K562 (cell line): ENCODE measurements at regions not wholly inside any gene's neighbourhood (a gene's known extent, or its start where the extent isn't known, plus 50 kb on each side); places are given as distances from the start of the nearest gene placed in this dataset.

Experiments
- ATAC-seq: fragments of 200-7000 bp; cut with Tn5 transposase; 3 replicates; pipeline ENCODE4 v1.9.1; 2020; ENCODE audit warnings: moderate library complexity
- BruUV-seq: library from RNA; stranded (reverse); fragments of 400-500 nt; replicated peaks from 2 replicates; lab custom pipeline; 2021; lab: Mats Ljungman, UMichigan
- CTCF ChIA-PET: fragments of 300-600 bp; formaldehyde crosslinking; extraction: SDS; loops from one replicate; lab custom pipeline; 2021; ENCODE audit warnings: low intra/inter-chr PET ratio; lab: Yijun Ruan, JAX
- POLR2A ChIA-PET: fragments of 300-600, 350-650 bp; sonication (Branson Sonifier 250); formaldehyde crosslinking; extraction: SDS; loops from one replicate; lab custom pipeline; 2021; ENCODE audit warnings: antibody characterized with exemption, inconsistent platforms; lab: Yijun Ruan, JAX
- DNase-seq, 4 experiments: peaks; one replicate each; pipeline versions ENCODE4 v3.0.0 to v3.0.0-alpha.2; 2011 to 2018; ENCODE audit warnings: low spot score in 3 of 4, mixed read lengths in 3 of 4; ENCODE audit errors: extremely low read depth in 1 of 4
- FAIRE-seq: peaks from 2 replicates; lab custom pipeline; 2011; peaks lifted over from hg19 to GRCh38; lab: Jason Lieb, UNC
- H2AFZ ChIP-seq: 2 replicates; pipeline ENCODE4 v1.6.0; 2011; ENCODE audit warnings: low read depth, low read length, control low read depth, inconsistent platforms
- H3K27ac ChIP-seq: fragments of 200-600 bp; 3 replicates; pipeline ENCODE4 v1.8.0; 2011; ENCODE audit warnings: low read depth, mild to moderate bottlenecking, control low read depth, inconsistent platforms, low read length, moderate library complexity, mixed read lengths; ENCODE audit errors: extremely low read depth
- H3K27me3 ChIP-seq, 2 experiments: fragments of 300-600 bp in 1 of 2; 2 replicates in 1 of 2; 3 replicates in 1 of 2; pipeline versions ENCODE4 v1.6.0 to v1.8.0; 2011; ENCODE audit warnings: inconsistent platforms in 2 of 2, low read length in 2 of 2, mild to moderate bottlenecking in 1 of 2, mixed read lengths in 1 of 2, moderate library complexity in 1 of 2; ENCODE audit not compliant: control insufficient read depth in 2 of 2, insufficient read depth in 2 of 2
- H3K36me3 ChIP-seq: fragments of 300-600 bp; 3 replicates; pipeline ENCODE4 v1.8.0; 2011; ENCODE audit warnings: mild to moderate bottlenecking, low read length, inconsistent platforms; ENCODE audit not compliant: control insufficient read depth, insufficient read depth
- H3K4me1 ChIP-seq, 2 experiments: fragments of 200-600 bp in 1 of 2; replicated peaks in 1 of 2; 2 replicates in 1 of 2; 3 replicates in 1 of 2; pipeline versions ENCODE4 v1.5.1 to v1.8.0; 2011; ENCODE audit warnings: inconsistent platforms in 2 of 2, low read length in 2 of 2, mild to moderate bottlenecking in 1 of 2, mixed read lengths in 1 of 2, moderate library complexity in 1 of 2; ENCODE audit not compliant: control insufficient read depth in 2 of 2, insufficient read depth in 2 of 2
- H3K4me2 ChIP-seq: 2 replicates; pipeline ENCODE4 v1.6.1; 2011; ENCODE audit warnings: low read length, control low read depth, inconsistent platforms, mixed read lengths; ENCODE audit not compliant: insufficient read depth
- H3K4me3 ChIP-seq: fragments of 200-600 bp; sonication (generic), shearing (Covaris generic); 2 replicates; pipeline ENCODE4 v1.5.1; 2016; ENCODE audit warnings: control low read depth, inconsistent platforms
- H3K79me2 ChIP-seq: fragments of 200-600 bp; 3 replicates; pipeline ENCODE4 v1.8.0; 2011; ENCODE audit warnings: low read length, inconsistent platforms; ENCODE audit not compliant: control insufficient read depth, insufficient read depth
- H3K9ac ChIP-seq, 2 experiments: 2 replicates each; pipeline versions ENCODE4 v1.6.0 to v1.6.1; 2011; ENCODE audit warnings: low read depth in 2 of 2, low read length in 2 of 2, control low read depth in 1 of 2, inconsistent platforms in 1 of 2, mild to moderate bottlenecking in 1 of 2, mixed read lengths in 1 of 2; ENCODE audit not compliant: insufficient read depth in 1 of 2
- H3K9me1 ChIP-seq: one replicate; pipeline ENCODE4 v1.6.0; 2011; ENCODE audit warnings: inconsistent platforms, mild to moderate bottlenecking, low read length, moderate library complexity; ENCODE audit not compliant: control insufficient read depth, insufficient read depth
- H3K9me3 ChIP-seq: replicated peaks from 2 replicates; pipeline ENCODE4 v1.5.1; 2011; ENCODE audit warnings: low read depth, low read length, inconsistent platforms; ENCODE audit not compliant: control insufficient read depth, insufficient read depth
- H4K20me1 ChIP-seq: replicated peaks from 2 replicates; pipeline ENCODE4 v1.6.1; 2011; ENCODE audit warnings: low read length, inconsistent platforms, mixed read lengths; ENCODE audit not compliant: control insufficient read depth, insufficient read depth
- ADNP ChIP-seq: fragments of 200-800 bp; sonication (Bioruptor generic); IDR thresholded peaks from 2 replicates; pipeline ENCODE4 v1.6.1; 2016; ENCODE audit warnings: missing genetic modification characterization, missing compliant biosample characterization
- POLR2B ChIP-seq: fragments of 450-650 bp; IDR thresholded peaks from 2 replicates; pipeline ENCODE4 v1.6.1; 2018; ENCODE audit warnings: low read depth; ENCODE audit not compliant: partially characterized antibody
- SREBF2 ChIP-seq: sonication (generic); formaldehyde crosslinking; IDR thresholded peaks from 2 replicates; pipeline ENCODE4 v1.4.0; 2020; ENCODE audit warnings: mild to moderate bottlenecking, missing genetic modification reagents
- ZNF133 ChIP-seq: fragments of 250-450 bp; sonication (Bioruptor Pico); IDR thresholded peaks from 2 replicates; pipeline ENCODE4 v1.4.0; 2020; ENCODE audit warnings: mild to moderate bottlenecking
- ZNF165 ChIP-seq: fragments of 250-450 bp; sonication (Bioruptor Pico); IDR thresholded peaks from 2 replicates; pipeline ENCODE4 v1.4.0; 2020; ENCODE audit warnings: borderline replicate concordance
- WGBS: fragments of 100-300 bp; shearing (Covaris generic); methylation state at CpG from one replicate; pipeline ENCODE4 v1.1.6; 2016; ENCODE audit warnings: low coverage, mixed read lengths; ENCODE audit not compliant: insufficient coverage; ENCODE audit errors: missing lambda C conversion rate; 5-methylcytosine and 5-hydroxymethylcytosine counted together
- in situ Hi-C: fragments of 300-500 bp; cut with MboI; formaldehyde crosslinking; loops from 4 replicates; pipeline ENCODE4 v1.15.0; 2018; ENCODE audit warnings: inconsistent platforms, mixed read lengths
- intact Hi-C: fragments of 100-400 bp; cut with micrococcal nuclease; formaldehyde crosslinking; loops from 2 replicates; pipeline ENCODE4 v1.14.2; 2022
- TF ChIP-seq, protein P1 (sequence below): sonication (generic); formaldehyde crosslinking; IDR thresholded peaks from 2 replicates; pipeline ENCODE4 v1.8.0; 2022; ENCODE audit warnings: mild to moderate bottlenecking, missing genetic modification reagents
- TF ChIP-seq, protein P2 (sequence below): fragments of 450-650 bp; formaldehyde crosslinking; IDR thresholded peaks from 2 replicates; pipeline ENCODE4 v1.4.0; 2022; ENCODE audit warnings: missing genetic modification characterization

DNA sequence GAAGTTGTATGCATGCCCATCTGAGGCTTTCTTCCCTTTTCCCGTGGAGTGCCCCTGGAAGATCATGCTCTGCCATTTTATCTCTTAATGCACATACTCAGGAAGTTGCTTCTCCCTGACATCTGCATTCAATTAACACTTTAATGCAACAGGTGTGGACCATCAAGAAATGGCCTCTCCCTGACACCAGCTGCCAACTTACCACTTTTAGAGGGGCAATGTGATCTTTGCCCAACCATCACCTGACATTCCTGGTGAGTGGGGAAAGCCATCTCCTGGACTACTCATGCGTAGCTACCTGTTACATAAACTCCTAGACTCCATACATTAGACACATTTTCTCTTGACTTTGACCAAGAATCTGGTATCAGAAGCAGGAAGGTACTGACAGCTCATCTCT, 1450.4 kb upstream of the CDH9 start (continued):
- TF ChIP-seq ZNF133: no peak
- TF ChIP-seq, protein P1, sequence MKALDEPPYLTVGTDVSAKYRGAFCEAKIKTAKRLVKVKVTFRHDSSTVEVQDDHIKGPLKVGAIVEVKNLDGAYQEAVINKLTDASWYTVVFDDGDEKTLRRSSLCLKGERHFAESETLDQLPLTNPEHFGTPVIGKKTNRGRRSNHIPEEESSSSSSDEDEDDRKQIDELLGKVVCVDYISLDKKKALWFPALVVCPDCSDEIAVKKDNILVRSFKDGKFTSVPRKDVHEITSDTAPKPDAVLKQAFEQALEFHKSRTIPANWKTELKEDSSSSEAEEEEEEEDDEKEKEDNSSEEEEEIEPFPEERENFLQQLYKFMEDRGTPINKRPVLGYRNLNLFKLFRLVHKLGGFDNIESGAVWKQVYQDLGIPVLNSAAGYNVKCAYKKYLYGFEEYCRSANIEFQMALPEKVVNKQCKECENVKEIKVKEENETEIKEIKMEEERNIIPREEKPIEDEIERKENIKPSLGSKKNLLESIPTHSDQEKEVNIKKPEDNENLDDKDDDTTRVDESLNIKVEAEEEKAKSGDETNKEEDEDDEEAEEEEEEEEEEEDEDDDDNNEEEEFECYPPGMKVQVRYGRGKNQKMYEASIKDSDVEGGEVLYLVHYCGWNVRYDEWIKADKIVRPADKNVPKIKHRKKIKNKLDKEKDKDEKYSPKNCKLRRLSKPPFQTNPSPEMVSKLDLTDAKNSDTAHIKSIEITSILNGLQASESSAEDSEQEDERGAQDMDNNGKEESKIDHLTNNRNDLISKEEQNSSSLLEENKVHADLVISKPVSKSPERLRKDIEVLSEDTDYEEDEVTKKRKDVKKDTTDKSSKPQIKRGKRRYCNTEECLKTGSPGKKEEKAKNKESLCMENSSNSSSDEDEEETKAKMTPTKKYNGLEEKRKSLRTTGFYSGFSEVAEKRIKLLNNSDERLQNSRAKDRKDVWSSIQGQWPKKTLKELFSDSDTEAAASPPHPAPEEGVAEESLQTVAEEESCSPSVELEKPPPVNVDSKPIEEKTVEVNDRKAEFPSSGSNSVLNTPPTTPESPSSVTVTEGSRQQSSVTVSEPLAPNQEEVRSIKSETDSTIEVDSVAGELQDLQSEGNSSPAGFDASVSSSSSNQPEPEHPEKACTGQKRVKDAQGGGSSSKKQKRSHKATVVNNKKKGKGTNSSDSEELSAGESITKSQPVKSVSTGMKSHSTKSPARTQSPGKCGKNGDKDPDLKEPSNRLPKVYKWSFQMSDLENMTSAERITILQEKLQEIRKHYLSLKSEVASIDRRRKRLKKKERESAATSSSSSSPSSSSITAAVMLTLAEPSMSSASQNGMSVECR: no peak
- TF ChIP-seq, all 486 proteins: peak for 0

DNA sequence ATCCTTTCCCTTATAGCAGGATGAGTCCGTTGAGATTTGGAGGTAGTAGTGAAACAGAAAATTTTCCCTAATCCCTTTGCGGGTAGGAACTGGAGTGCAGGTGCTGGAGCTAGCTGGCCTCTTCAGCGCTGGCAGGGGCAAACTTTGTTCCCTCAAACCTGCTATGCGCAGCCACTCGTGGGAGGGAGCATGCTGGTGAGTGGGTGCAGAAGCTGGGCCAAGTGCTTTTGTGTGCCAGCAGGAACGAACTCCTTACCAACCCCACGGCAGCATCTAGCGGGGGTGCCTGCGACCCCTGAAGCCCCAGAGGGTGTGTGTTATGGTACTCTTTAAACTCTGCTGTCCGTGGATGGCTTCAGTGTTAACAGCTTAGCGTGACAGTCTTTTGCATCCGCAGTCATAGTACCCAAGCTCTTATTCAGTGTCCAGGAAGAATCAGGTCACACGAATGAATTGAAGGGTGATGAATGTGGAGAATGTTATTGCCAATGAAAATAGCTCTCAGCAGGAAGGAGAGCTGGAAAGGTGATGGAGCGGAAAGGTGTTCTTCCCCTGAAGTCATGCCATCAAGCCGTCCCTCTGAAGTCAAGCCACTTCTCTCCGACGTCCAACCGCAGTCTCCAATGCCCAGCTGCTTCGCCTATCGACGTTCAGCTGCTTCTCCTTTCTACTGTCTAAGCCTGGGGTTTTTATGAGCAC, 1445.1 kb upstream of the CDH9 start:
- H3K4me1 ChIP-seq: no peaks in the 10 kb centered on the region
- TF ChIP-seq, protein P2, sequence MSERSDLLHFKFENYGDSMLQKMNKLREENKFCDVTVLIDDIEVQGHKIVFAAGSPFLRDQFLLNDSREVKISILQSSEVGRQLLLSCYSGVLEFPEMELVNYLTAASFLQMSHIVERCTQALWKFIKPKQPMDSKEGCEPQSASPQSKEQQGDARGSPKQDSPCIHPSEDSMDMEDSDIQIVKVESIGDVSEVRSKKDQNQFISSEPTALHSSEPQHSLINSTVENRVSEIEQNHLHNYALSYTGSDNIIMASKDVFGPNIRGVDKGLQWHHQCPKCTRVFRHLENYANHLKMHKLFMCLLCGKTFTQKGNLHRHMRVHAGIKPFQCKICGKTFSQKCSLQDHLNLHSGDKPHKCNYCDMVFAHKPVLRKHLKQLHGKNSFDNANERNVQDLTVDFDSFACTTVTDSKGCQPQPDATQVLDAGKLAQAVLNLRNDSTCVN (CRISPR knock-in tag): no peak
- TF ChIP-seq ZNF165 (CRISPR knock-in tag) (no peak), POLR2B (no peak), SREBF2 (CRISPR knock-in tag) (no peak), ADNP (tag) (no peak)
- no peak overlapping the region for H3K27ac ChIP-seq
- H3K9me3 ChIP-seq: no peaks in the 10 kb centered on the region
- H3K4me2 ChIP-seq: no peak overlapping the region
- ChIA-PET POLR2A (no interaction called here), CTCF (no interaction called here)
- H4K20me1 ChIP-seq: no peaks in the 10 kb centered on the region
- intact Hi-C loops (no loop called here), in situ Hi-C loops (no loop called here)
- H3K27me3 ChIP-seq: no peaks in the 10 kb centered on the region
- DNase-seq (no peak), FAIRE-seq (no peak), ATAC-seq (no peak)
- WGBS: under 1% methylated on average over 21 of the region's 21 CpGs
- no peak overlapping the region for H3K4me3 ChIP-seq
- H3K36me3 ChIP-seq: no peaks in the 10 kb centered on the region
- no peaks in the 10 kb centered on the region for H3K79me2 ChIP-seq
- no peak overlapping the region for H3K9ac ChIP-seq
- no peak overlapping the region for H2AFZ ChIP-seq
- H3K9me1 ChIP-seq: no peaks in the 10 kb centered on the region
- BruUV-seq: no TSS peak
